ENCODE measurements at regions not wholly inside any gene's neighbourhood (a gene's known extent, or its start where the extent isn't known, plus 50 kb on each side); places are given as distances from the start of the nearest gene placed in this dataset.

- Histone ChIP-seq H3K27me3 (no peaks in the 10 kb centered on the region), H3K4me3 (no peak overlapping the region), H4K20me1 (ENCODE audit: insufficient read depth, poor library complexity, severe bottlenecking) (no peaks in the 10 kb centered on the region), H3K4me2 (no peak overlapping the region), H3K4me1 (ENCODE audit: insufficient read depth) (no peaks in the 10 kb centered on the region), H3K79me2 (no peaks in the 10 kb centered on the region), H2AFZ (no peak overlapping the region), H3K27ac (no peak overlapping the region), H3K36me3 (replicated peaks; ENCODE audit: insufficient read depth, low read depth) (no peaks in the 10 kb centered on the region), H3K9me2 (replicated peaks; ENCODE audit: insufficient read depth) (no peaks in the 10 kb centered on the region), H3K9me3 (ENCODE audit: low read depth) (no peaks in the 10 kb centered on the region)
- no peak for DNase-seq (ENCODE audit: low spot score)
- WGBS (ENCODE audit: low lambda C conversion rate, missing lambda C conversion rate): 88% methylated on average over 1 of the region's 1 CpG
- TF ChIP-seq EZH2phosphoT487 (IDR thresholded peaks at IDR 0.05; ENCODE audit: low read depth, severe bottlenecking, unreplicated experiment) (no peak), CTCF (IDR thresholded peaks at IDR 0.05; ENCODE audit: poor library complexity) (no peak), EZH2 (IDR thresholded peaks at IDR 0.05; ENCODE audit: borderline replicate concordance) (no peak)
Measured at GRCh38 chr4:166600264-166600663, 634.0 kb downstream of the SPOCK3 start.

- DNase-seq (ENCODE audit: low spot score): no peak
- TF ChIP-seq EZH2 (IDR thresholded peaks at IDR 0.05; ENCODE audit: borderline replicate concordance): no peak
- Histone ChIP-seq H3K4me3 (no peak overlapping the region), H3K27me3 (no peaks in the 10 kb centered on the region), H3K36me3 (replicated peaks; ENCODE audit: insufficient read depth, low read depth) (no peaks in the 10 kb centered on the region), H3K27ac (no peak overlapping the region), H3K9me2 (replicated peaks; ENCODE audit: insufficient read depth) (no peaks in the 10 kb centered on the region), H3K4me1 (ENCODE audit: insufficient read depth) (no peaks in the 10 kb centered on the region), H4K20me1 (ENCODE audit: insufficient read depth, poor library complexity, severe bottlenecking) (no peaks in the 10 kb centered on the region), H3K79me2 (no peaks in the 10 kb centered on the region), H3K4me2 (no peak overlapping the region), H3K9me3 (ENCODE audit: low read depth) (no peaks in the 10 kb centered on the region), H2AFZ (no peak overlapping the region)
- 95% methylated on average over 8 of the region's 8 CpGs for WGBS (ENCODE audit: low lambda C conversion rate, missing lambda C conversion rate)
Measured at GRCh38 chr4:166602068-166602467, 632.2 kb downstream of the SPOCK3 start.

- no peaks in the 10 kb centered on the region for H3K27me3 ChIP-seq
- no peak overlapping the region for H3K4me3 ChIP-seq
- H3K36me3 ChIP-seq (replicated peaks; ENCODE audit: insufficient read depth, low read depth): no peaks in the 10 kb centered on the region
- H4K20me1 ChIP-seq (ENCODE audit: insufficient read depth, poor library complexity, severe bottlenecking): no peaks in the 10 kb centered on the region
- H2AFZ ChIP-seq: no peak overlapping the region
- no peak overlapping the region for H3K27ac ChIP-seq
- no peaks in the 10 kb centered on the region for H3K4me1 ChIP-seq (ENCODE audit: insufficient read depth)
- H3K9me3 ChIP-seq (ENCODE audit: low read depth): no peaks in the 10 kb centered on the region
- no peak overlapping the region for H3K4me2 ChIP-seq
- no peak for DNase-seq (ENCODE audit: low spot score)
- H3K79me2 ChIP-seq: no peaks in the 10 kb centered on the region
- H3K9me2 ChIP-seq (replicated peaks; ENCODE audit: insufficient read depth): no peaks in the 10 kb centered on the region
- no peak for TF ChIP-seq EZH2 (IDR thresholded peaks at IDR 0.05; ENCODE audit: borderline replicate concordance)
- TF ChIP-seq EZH2phosphoT487 (IDR thresholded peaks at IDR 0.05; ENCODE audit: low read depth, severe bottlenecking, unreplicated experiment): no peak
- no peak for TF ChIP-seq CTCF (IDR thresholded peaks at IDR 0.05; ENCODE audit: poor library complexity)
- 72% methylated on average over 6 of the region's 6 CpGs for WGBS (ENCODE audit: low lambda C conversion rate, missing lambda C conversion rate)
Measured at GRCh38 chr4:166622425-166622977, 611.8 kb downstream of the SPOCK3 start.

DNA sequence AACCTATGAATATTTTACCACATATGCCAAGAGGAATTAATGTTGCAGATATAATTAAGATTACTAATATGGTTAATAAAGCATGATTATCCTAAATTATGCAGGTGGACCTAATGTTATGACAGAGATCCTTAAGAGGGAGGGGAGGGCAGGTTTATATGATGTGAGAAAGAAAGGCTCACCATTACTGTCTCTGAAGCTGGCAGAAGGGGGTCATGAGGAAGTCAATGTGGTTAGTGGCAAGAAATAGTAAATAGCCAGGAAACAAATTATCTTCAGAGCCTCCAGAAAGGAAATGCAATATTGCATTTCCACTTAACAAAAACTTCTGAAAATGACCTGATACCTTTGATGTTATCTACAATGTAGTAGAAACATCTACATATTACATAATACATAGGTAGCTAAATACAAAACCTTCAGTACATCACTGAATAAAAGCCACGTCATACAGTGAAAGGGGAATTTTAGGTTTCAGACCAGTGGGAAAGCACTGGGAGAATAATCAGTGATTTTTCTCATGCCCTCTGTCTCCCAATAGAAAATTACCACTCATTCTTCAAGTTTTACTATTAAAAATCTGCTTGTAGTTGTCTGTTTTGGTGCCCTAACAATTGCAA, 609.2 kb downstream of the SPOCK3 start:
- Histone ChIP-seq H3K4me3 (no peak overlapping the region), H2AFZ (no peak overlapping the region), H3K79me2 (no peaks in the 10 kb centered on the region), H3K27ac (no peak overlapping the region), H4K20me1 (ENCODE audit: insufficient read depth, poor library complexity, severe bottlenecking) (no peaks in the 10 kb centered on the region), H3K4me2 (no peak overlapping the region), H3K27me3 (no peaks in the 10 kb centered on the region), H3K9me2 (replicated peaks; ENCODE audit: insufficient read depth) (no peaks in the 10 kb centered on the region), H3K9me3 (ENCODE audit: low read depth) (no peaks in the 10 kb centered on the region), H3K4me1 (ENCODE audit: insufficient read depth) (no peaks in the 10 kb centered on the region), H3K36me3 (replicated peaks; ENCODE audit: insufficient read depth, low read depth) (no peaks in the 10 kb centered on the region)
- no peak for TF ChIP-seq CTCF (IDR thresholded peaks at IDR 0.05; ENCODE audit: poor library complexity)
- TF ChIP-seq EZH2 (IDR thresholded peaks at IDR 0.05; ENCODE audit: borderline replicate concordance): no peak
- no peak for TF ChIP-seq EZH2phosphoT487 (IDR thresholded peaks at IDR 0.05; ENCODE audit: low read depth, severe bottlenecking, unreplicated experiment)
- DNase-seq (ENCODE audit: low spot score): no peak
- 69% methylated on average over 1 of the region's 1 CpG for WGBS (ENCODE audit: low lambda C conversion rate, missing lambda C conversion rate)
